ENCODE measurements at regions not wholly inside any gene's neighbourhood (a gene's known extent, or its start where the extent isn't known, plus 50 kb on each side); places are given as distances from the start of the nearest gene placed in this dataset.

- H3K27ac Mint-ChIP-seq: no peak overlapping the region
Observed at GRCh38 chr17:55964191-55964590, 189.1 kb upstream of the ANKFN1 start.

GRCh38 chr17:55965051-55965450 lies 188.2 kb upstream of the ANKFN1 start:
- H3K27me3 Mint-ChIP-seq: peaks cover 0 to 6% (median 0%) of the 10 kb centered on the region in 5 donors

More at GRCh38 chr17:55964191-55964590, 189.1 kb upstream of the ANKFN1 start:
- Histone ChIP-seq H3K4me1 (ENCODE audit: control insufficient read depth in 2 of 2, insufficient read depth in 2 of 2, low read length in 2 of 2) (no peaks in the 10 kb centered on the region), H3K9me3 (ENCODE audit: control insufficient read depth in 2 of 3, low read length in 3 of 3) (no peaks in the 10 kb centered on the region), H3K4me3 (ENCODE audit: low read length) (no peak overlapping the region), H3K27me3 (ENCODE audit: control insufficient read depth in 2 of 2, insufficient read depth in 2 of 2, low read length in 2 of 2) (no peaks in the 10 kb centered on the region), H3K27ac (ENCODE audit: low read depth, low read length) (no peak overlapping the region), H3K36me3 (ENCODE audit: control insufficient read depth in 2 of 3, insufficient read depth in 3 of 3, low read length in 3 of 3) (no peaks in the 10 kb centered on the region)
- H3K4me3 Mint-ChIP-seq: no peak overlapping the region
- H3K27me3 Mint-ChIP-seq: peaks cover 0 to 9% (median 0%) of the 10 kb centered on the region in 5 donors
- ATAC-seq (no peak), DNase-seq (no peak)
- peaks cover 0 to 4% (median 0%) of the 10 kb centered on the region in 7 donors for H3K4me1 Mint-ChIP-seq
- intact Hi-C loops (cut with micrococcal nuclease): no loop called here
- ChIA-PET CTCF (no interaction called here), POLR2A (no interaction called here)
- peaks cover 0 to 5% (median 0%) of the 10 kb centered on the region in 11 donors for H3K9me3 Mint-ChIP-seq
- no peaks in the 10 kb centered on the region for H3K36me3 Mint-ChIP-seq

GRCh38 chr17:55969562-55970324 lies 183.5 kb upstream of the ANKFN1 start:
- intact Hi-C loops (cut with micrococcal nuclease): no loop called here
- no peaks in the 10 kb centered on the region for H3K36me3 Mint-ChIP-seq
- no peak for ATAC-seq

More at GRCh38 chr17:55965051-55965450, 188.2 kb upstream of the ANKFN1 start:
- intact Hi-C loops (cut with micrococcal nuclease): no loop called here
- DNase-seq (no peak), ATAC-seq (no peak)
- no peaks in the 10 kb centered on the region for H3K36me3 ChIP-seq (ENCODE audit: control insufficient read depth in 2 of 3, insufficient read depth in 3 of 3, low read length in 3 of 3)
- CTCF ChIA-PET: no interaction called here
- no peaks in the 10 kb centered on the region for H3K27me3 ChIP-seq (ENCODE audit: control insufficient read depth in 2 of 2, insufficient read depth in 2 of 2, low read length in 2 of 2)
- no peak overlapping the region for H3K4me3 Mint-ChIP-seq
- no peak overlapping the region for H3K27ac Mint-ChIP-seq
- H3K27ac ChIP-seq (ENCODE audit: low read depth, low read length): no peak overlapping the region
- H3K36me3 Mint-ChIP-seq: no peaks in the 10 kb centered on the region
- H3K9me3 Mint-ChIP-seq: peaks cover 0 to 5% (median 0%) of the 10 kb centered on the region in 11 donors
- no peak overlapping the region for H3K4me3 ChIP-seq (ENCODE audit: low read length)
- no peaks in the 10 kb centered on the region for H3K9me3 ChIP-seq (ENCODE audit: control insufficient read depth in 2 of 3, low read length in 3 of 3)
- H3K4me1 ChIP-seq (ENCODE audit: control insufficient read depth in 2 of 2, insufficient read depth in 2 of 2, low read length in 2 of 2): no peaks in the 10 kb centered on the region
- POLR2A ChIA-PET: no interaction called here
- H3K4me1 Mint-ChIP-seq: peaks cover 0 to 2% (median 0%) of the 10 kb centered on the region in 7 donors

GRCh38 chr17:55978578-55978977 lies 174.7 kb upstream of the ANKFN1 start:
- H3K27me3 ChIP-seq (ENCODE audit: control insufficient read depth in 2 of 2, insufficient read depth in 2 of 2, low read length in 2 of 2): peaks cover 0 to 2% of the 10 kb centered on the region in 2 donors
- no peaks in the 10 kb centered on the region for H3K4me1 Mint-ChIP-seq
- POLR2A ChIA-PET: no interaction called here
- H3K27ac ChIP-seq (ENCODE audit: low read depth, low read length): no peak overlapping the region
- no peaks in the 10 kb centered on the region for H3K36me3 Mint-ChIP-seq
- no peak overlapping the region for H3K27ac Mint-ChIP-seq
- CTCF ChIA-PET: interaction anchor here (0.7 kb wide), 1 partner anchor 242 kb away, joined by 3 read pairs; no protein-coding TSS in a partner anchor
- ATAC-seq (no peak), DNase-seq (no peak)
- H3K36me3 ChIP-seq (ENCODE audit: control insufficient read depth in 2 of 3, insufficient read depth in 3 of 3, low read length in 3 of 3): no peaks in the 10 kb centered on the region
- H3K4me1 ChIP-seq (ENCODE audit: control insufficient read depth in 2 of 2, insufficient read depth in 2 of 2, low read length in 2 of 2): no peaks in the 10 kb centered on the region
- intact Hi-C loops (cut with micrococcal nuclease): no loop called here
- no peak overlapping the region for H3K4me3 Mint-ChIP-seq
- H3K4me3 ChIP-seq (ENCODE audit: low read length): no peak overlapping the region
- H3K9me3 Mint-ChIP-seq: no peaks in the 10 kb centered on the region
- no peaks in the 10 kb centered on the region for H3K9me3 ChIP-seq (ENCODE audit: control insufficient read depth in 2 of 3, low read length in 3 of 3)
- peaks cover 0 to 5% (median 0%) of the 10 kb centered on the region in 5 donors for H3K27me3 Mint-ChIP-seq

More at GRCh38 chr17:55969562-55970324, 183.5 kb upstream of the ANKFN1 start:
- peaks cover 0 to 2% (median 0%) of the 10 kb centered on the region in 11 donors for H3K9me3 Mint-ChIP-seq
- ChIA-PET CTCF (no interaction called here), POLR2A (no interaction called here)
- Histone ChIP-seq H3K36me3 (ENCODE audit: control insufficient read depth in 2 of 3, insufficient read depth in 3 of 3, low read length in 3 of 3) (no peaks in the 10 kb centered on the region), H3K27me3 (ENCODE audit: control insufficient read depth in 2 of 2, insufficient read depth in 2 of 2, low read length in 2 of 2) (peaks cover 0 to under 1% of the 10 kb centered on the region in 2 donors), H3K27ac (ENCODE audit: low read depth, low read length) (no peak overlapping the region), H3K4me3 (ENCODE audit: low read length) (no peak overlapping the region), H3K9me3 (ENCODE audit: control insufficient read depth in 2 of 3, low read length in 3 of 3) (no peaks in the 10 kb centered on the region), H3K4me1 (ENCODE audit: control insufficient read depth in 2 of 2, insufficient read depth in 2 of 2, low read length in 2 of 2) (no peaks in the 10 kb centered on the region)
- H3K27ac Mint-ChIP-seq: no peak overlapping the region
- DNase-seq: no peak
- H3K27me3 Mint-ChIP-seq: peaks cover 0 to 9% (median 0%) of the 10 kb centered on the region in 5 donors
- no peak overlapping the region for H3K4me3 Mint-ChIP-seq
- H3K4me1 Mint-ChIP-seq: no peaks in the 10 kb centered on the region

- no peak overlapping the region for H3K4me3 ChIP-seq (ENCODE audit: low read length)
- intact Hi-C loops (cut with micrococcal nuclease): no loop called here
- DNase-seq (no peak), ATAC-seq (no peak)
- Mint-ChIP-seq H3K27ac (no peak overlapping the region), H3K4me1 (no peaks in the 10 kb centered on the region), H3K36me3 (no peaks in the 10 kb centered on the region), H3K27me3 (peaks cover 0 to 5% (median 0%) of the 10 kb centered on the region in 5 donors), H3K4me3 (no peak overlapping the region), H3K9me3 (peaks cover 0 to 4% (median 0%) of the 10 kb centered on the region in 11 donors)
- H3K27ac ChIP-seq (ENCODE audit: low read depth, low read length): no peak overlapping the region
- CTCF ChIA-PET: no interaction called here
- H3K4me1 ChIP-seq (ENCODE audit: control insufficient read depth in 2 of 2, insufficient read depth in 2 of 2, low read length in 2 of 2): no peaks in the 10 kb centered on the region
- no peaks in the 10 kb centered on the region for H3K36me3 ChIP-seq (ENCODE audit: control insufficient read depth in 2 of 3, insufficient read depth in 3 of 3, low read length in 3 of 3)
- no peaks in the 10 kb centered on the region for H3K9me3 ChIP-seq (ENCODE audit: control insufficient read depth in 2 of 3, low read length in 3 of 3)
- no peaks in the 10 kb centered on the region for H3K27me3 ChIP-seq (ENCODE audit: control insufficient read depth in 2 of 2, insufficient read depth in 2 of 2, low read length in 2 of 2)
- POLR2A ChIA-PET: no interaction called here
Observed at GRCh38 chr17:55983096-55983495, 170.2 kb upstream of the ANKFN1 start.

- POLR2A ChIA-PET: no interaction called here
- peaks cover 0 to 4% (median 1%) of the 10 kb centered on the region in 11 donors for H3K9me3 Mint-ChIP-seq
- Histone ChIP-seq H3K4me3 (ENCODE audit: low read length) (no peak overlapping the region), H3K9me3 (ENCODE audit: control insufficient read depth in 2 of 3, low read length in 3 of 3) (no peaks in the 10 kb centered on the region), H3K27me3 (ENCODE audit: control insufficient read depth in 2 of 2, insufficient read depth in 2 of 2, low read length in 2 of 2) (no peaks in the 10 kb centered on the region), H3K27ac (ENCODE audit: low read depth, low read length) (no peak overlapping the region), H3K4me1 (ENCODE audit: control insufficient read depth in 2 of 2, insufficient read depth in 2 of 2, low read length in 2 of 2) (no peaks in the 10 kb centered on the region), H3K36me3 (ENCODE audit: control insufficient read depth in 2 of 3, insufficient read depth in 3 of 3, low read length in 3 of 3) (no peaks in the 10 kb centered on the region)
- H3K27ac Mint-ChIP-seq: no peak overlapping the region
- H3K4me1 Mint-ChIP-seq: no peaks in the 10 kb centered on the region
- ATAC-seq (no peak), DNase-seq (no peak)
- H3K27me3 Mint-ChIP-seq: peaks cover 0 to 5% (median 0%) of the 10 kb centered on the region in 5 donors
- no peak overlapping the region for H3K4me3 Mint-ChIP-seq
- CTCF ChIA-PET: no interaction called here
- intact Hi-C loops (cut with micrococcal nuclease): no loop called here
- no peaks in the 10 kb centered on the region for H3K36me3 Mint-ChIP-seq
Observed at GRCh38 chr17:55986817-55987216, 166.5 kb upstream of the ANKFN1 start.

- no peak overlapping the region for H3K27ac Mint-ChIP-seq
- H3K36me3 ChIP-seq (ENCODE audit: control insufficient read depth in 2 of 3, insufficient read depth in 3 of 3, low read length in 3 of 3): no peaks in the 10 kb centered on the region
- no peak overlapping the region for H3K4me3 ChIP-seq (ENCODE audit: low read length)
- H3K4me1 ChIP-seq (ENCODE audit: control insufficient read depth in 2 of 2, insufficient read depth in 2 of 2, low read length in 2 of 2): no peaks in the 10 kb centered on the region
- H3K4me3 Mint-ChIP-seq: no peak overlapping the region
- ATAC-seq (no peak), DNase-seq (no peak)
- H3K27me3 Mint-ChIP-seq: peaks cover 0 to 5% (median 0%) of the 10 kb centered on the region in 5 donors
- H3K9me3 Mint-ChIP-seq: peaks cover 2 to 18% (median 9%) of the 10 kb centered on the region in 11 donors
- intact Hi-C loops (cut with micrococcal nuclease): no loop called here
- POLR2A ChIA-PET: no interaction called here
- H3K27me3 ChIP-seq (ENCODE audit: control insufficient read depth in 2 of 2, insufficient read depth in 2 of 2, low read length in 2 of 2): no peaks in the 10 kb centered on the region
- no peak overlapping the region for H3K27ac ChIP-seq (ENCODE audit: low read depth, low read length)
- no peaks in the 10 kb centered on the region for H3K9me3 ChIP-seq (ENCODE audit: control insufficient read depth in 2 of 3, low read length in 3 of 3)
- H3K4me1 Mint-ChIP-seq: no peaks in the 10 kb centered on the region
- CTCF ChIA-PET: no interaction called here
- peaks cover 0 to 4% (median 0%) of the 10 kb centered on the region in 5 donors for H3K36me3 Mint-ChIP-seq
Observed at GRCh38 chr17:55988861-55989260, 164.4 kb upstream of the ANKFN1 start.

All from naive thymus-derived CD4-positive, alpha-beta T cell (primary cell).